HUES64 (cell line): ENCODE measurements at regions not wholly inside any gene's neighbourhood (a gene's known extent, or its start where the extent isn't known, plus 50 kb on each side); places are given as distances from the start of the nearest gene placed in this dataset.

ENCODE experiments used
- H3K27ac ChIP-seq: 2 replicates; pipeline ENCODE4 v1.7.0; 2013; ENCODE audit warnings: low read depth, low read length, inconsistent platforms
- H3K27me3 ChIP-seq: 2 replicates; pipeline ENCODE4 v1.6.1; 2013; ENCODE audit warnings: mild to moderate bottlenecking, low read length; ENCODE audit not compliant: insufficient read depth
- H3K36me3 ChIP-seq: 2 replicates; pipeline ENCODE4 v1.6.1; 2013; ENCODE audit warnings: mild to moderate bottlenecking, low read length; ENCODE audit not compliant: insufficient read depth
- H3K4me1 ChIP-seq: 2 replicates; pipeline ENCODE4 v1.6.1; 2013; ENCODE audit warnings: mild to moderate bottlenecking, low read length, moderate library complexity; ENCODE audit not compliant: insufficient read depth
- H3K4me3 ChIP-seq: 2 replicates; pipeline ENCODE4 v1.5.1; 2013; ENCODE audit warnings: mild to moderate bottlenecking, low read length, moderate library complexity
- H3K9ac ChIP-seq: 2 replicates; pipeline ENCODE4 v1.6.1; 2013; ENCODE audit warnings: mild to moderate bottlenecking, low read depth, low read length
- H3K9me3 ChIP-seq: 2 replicates; pipeline ENCODE4 v1.6.1; 2013; ENCODE audit warnings: low read depth, low read length; ENCODE audit not compliant: insufficient read depth
- WGBS: fragments of 150-250, 120-280 bp; methylation state at CpG from one replicate; pipeline ENCODE4 v1.1.7; 2013; ENCODE audit warnings: missing lambda C conversion rate; 5-methylcytosine and 5-hydroxymethylcytosine counted together

DNA sequence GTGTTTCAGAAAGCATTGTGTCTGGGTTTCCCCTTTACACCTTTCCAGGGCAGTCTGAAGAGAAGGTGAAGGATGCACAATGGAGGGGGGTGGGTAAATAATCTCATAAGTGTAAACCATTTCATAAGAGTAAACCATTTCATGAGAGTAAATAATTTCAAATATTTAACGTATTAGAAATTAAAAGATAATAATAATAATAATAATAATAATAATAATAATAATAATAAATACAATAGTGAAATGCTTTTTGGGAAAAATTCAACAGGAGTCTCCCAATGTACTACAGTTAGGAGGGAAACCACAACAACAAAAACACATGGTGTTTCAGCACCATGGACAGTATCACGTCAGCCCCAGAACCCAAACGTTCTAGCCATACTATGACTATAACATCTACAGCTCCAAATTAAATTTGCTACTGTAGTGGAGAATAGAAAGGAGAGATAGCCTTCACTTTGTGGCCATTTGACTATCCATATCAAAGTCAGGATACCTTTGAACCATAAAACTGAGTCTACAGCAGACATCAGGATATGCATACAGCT lies 691.8 kb downstream of the BCL11B start:
- no peaks in the 10 kb centered on the region for H3K9me3 ChIP-seq
- no peaks in the 10 kb centered on the region for H3K36me3 ChIP-seq
- 21% methylated on average over 2 of the region's 3 CpGs for WGBS
- no peak overlapping the region for H3K27ac ChIP-seq
- H3K27me3 ChIP-seq: no peaks in the 10 kb centered on the region
- H3K4me1 ChIP-seq: no peaks in the 10 kb centered on the region
- no peak overlapping the region for H3K9ac ChIP-seq
- H3K4me3 ChIP-seq: no peak overlapping the region

DNA sequence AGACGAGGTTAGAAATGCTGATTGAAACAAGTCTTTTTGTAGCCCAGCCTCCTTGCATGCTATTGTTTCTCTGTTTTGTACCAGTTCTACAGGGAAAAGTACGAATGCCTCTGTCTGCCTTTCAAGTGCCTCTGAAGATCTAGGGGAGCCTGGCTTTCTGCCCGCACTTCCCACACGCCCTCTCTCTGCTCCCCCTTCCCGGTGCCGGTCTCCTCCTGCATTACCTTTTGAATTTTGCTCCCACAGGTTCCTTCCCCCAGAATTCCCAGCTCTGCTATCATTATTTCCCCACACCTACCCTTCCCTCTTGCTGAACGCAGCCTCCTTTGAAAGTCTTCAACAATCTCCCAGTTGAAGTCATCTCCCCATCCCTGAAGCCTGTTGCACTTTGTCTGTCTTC lies 689.7 kb downstream of the BCL11B start:
- no peak overlapping the region for H3K9ac ChIP-seq
- H3K4me3 ChIP-seq: no peak overlapping the region
- H3K36me3 ChIP-seq: no peaks in the 10 kb centered on the region
- 78% methylated on average over 7 of the region's 7 CpGs for WGBS
- H3K27ac ChIP-seq: no peak overlapping the region
- H3K4me1 ChIP-seq: no peaks in the 10 kb centered on the region
- no peaks in the 10 kb centered on the region for H3K9me3 ChIP-seq
- H3K27me3 ChIP-seq: no peaks in the 10 kb centered on the region

DNA sequence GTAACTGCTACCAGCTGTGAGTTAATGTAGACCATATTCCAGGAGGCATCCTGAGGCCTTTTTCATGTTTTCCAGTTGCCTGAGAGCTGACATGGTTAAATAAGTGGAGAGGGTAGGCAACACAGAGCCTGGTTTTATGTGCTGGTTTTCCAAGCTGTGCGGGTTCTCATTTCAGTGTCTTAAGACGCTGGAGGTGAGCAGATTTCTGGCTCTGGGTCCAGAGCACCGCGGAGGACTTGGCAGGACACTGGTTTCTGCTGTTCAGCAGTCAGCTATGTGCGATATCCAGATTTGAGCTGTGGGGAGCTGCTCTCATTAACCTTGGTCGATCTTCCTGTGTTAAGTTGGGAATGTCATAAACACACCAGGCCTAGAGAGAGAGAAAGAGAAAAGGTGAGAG lies 680.8 kb downstream of the BCL11B start:
- Histone ChIP-seq H3K4me3 (no peak overlapping the region), H3K9me3 (no peaks in the 10 kb centered on the region), H3K4me1 (no peaks in the 10 kb centered on the region; the same call in 1 of the 2 replicates), H3K27me3 (no peaks in the 10 kb centered on the region), H3K36me3 (no peaks in the 10 kb centered on the region), H3K9ac (no peak overlapping the region), H3K27ac (no peak overlapping the region)
- WGBS: 85% methylated on average over 6 of the region's 6 CpGs

DNA sequence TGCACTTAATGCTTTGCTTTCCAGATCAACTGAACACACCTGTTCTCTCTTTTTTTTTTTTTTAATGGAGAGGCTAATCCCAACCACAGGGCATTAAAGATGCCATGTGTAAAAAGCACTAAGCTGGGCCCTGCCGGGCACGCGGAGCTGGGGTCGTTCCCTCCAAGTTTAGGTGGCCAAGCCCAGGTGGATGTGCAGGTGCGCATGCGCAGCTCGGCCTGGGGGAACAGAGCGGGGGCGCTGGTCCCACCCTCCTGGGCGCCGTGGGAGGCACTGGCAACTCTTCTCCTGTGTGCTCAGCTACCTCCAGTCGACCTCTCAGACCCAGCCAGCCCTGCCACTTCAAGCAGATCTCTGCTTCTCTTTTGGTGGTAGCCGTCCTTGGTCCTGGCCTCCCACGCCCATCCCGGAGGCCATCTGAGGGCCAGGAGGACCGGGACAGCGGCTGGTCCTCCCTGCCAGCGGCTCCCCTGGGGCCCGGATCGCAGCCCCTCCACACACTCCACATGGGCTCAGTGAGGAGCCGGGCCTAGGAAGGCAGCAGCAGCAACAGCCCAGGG lies 679.3 kb downstream of the BCL11B start:
- H3K4me1 ChIP-seq: no peaks in the 10 kb centered on the region; the same call in 1 of the 2 replicates
- H3K27me3 ChIP-seq: no peaks in the 10 kb centered on the region
- no peak overlapping the region for H3K9ac ChIP-seq
- H3K36me3 ChIP-seq: no peaks in the 10 kb centered on the region
- H3K27ac ChIP-seq: no peak overlapping the region
- 0 out of 2 replicates have a peak, but pooled peaks cover 6% of the 10 kb centered on the region for H3K9me3 ChIP-seq
- H3K4me3 ChIP-seq: no peak overlapping the region
- 95% methylated on average over 21 of the region's 21 CpGs for WGBS

DNA sequence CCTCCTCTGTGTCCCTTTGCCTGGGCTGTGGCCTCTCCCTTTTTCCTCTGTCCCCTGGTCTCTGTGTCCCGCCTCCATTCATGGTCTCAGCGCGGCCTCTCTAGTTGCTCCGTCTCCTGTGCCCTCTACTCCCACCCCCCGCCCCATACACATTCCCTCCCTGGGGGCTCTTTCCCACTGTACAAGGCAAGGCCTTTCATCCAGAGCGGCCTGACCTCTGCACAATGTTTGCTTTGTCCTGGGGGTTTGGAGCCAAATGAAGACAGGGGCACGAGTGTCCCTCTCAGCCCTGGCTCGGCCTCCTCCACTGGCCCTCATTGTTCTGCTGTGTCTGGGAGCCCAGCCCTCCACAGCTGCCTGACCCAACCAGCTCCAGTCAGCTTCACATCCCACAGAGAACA lies 678.6 kb downstream of the BCL11B start:
- Histone ChIP-seq H3K4me3 (no peak overlapping the region), H3K27me3 (no peaks in the 10 kb centered on the region), H3K4me1 (no peaks in the 10 kb centered on the region; the same call in 1 of the 2 replicates), H3K27ac (no peak overlapping the region), H3K36me3 (no peaks in the 10 kb centered on the region), H3K9ac (no peak overlapping the region), H3K9me3 (0 out of 2 replicates have a peak, but pooled peaks cover 6% of the 10 kb centered on the region)
- 89% methylated on average over 7 of the region's 8 CpGs for WGBS

DNA sequence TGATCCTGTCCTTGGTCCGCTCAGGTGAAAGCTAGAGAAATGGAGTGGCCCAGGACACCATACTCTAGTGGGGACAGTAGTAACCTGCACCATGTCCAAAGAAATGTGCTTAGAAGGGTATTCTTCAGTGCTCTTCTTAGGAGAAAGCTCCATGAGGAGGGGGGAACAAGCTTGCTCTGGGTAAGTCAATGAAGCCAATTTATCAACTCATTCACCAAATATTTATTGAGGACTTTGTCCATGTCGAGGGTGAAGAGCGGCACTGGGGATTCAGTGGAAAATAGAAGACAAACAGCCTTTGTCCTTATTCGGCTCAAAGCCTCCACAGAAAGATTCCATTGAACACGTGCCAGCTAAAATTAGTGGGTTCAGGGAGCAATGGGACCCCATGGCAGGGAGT lies 677.8 kb downstream of the BCL11B start:
- Histone ChIP-seq H3K27ac (no peak overlapping the region), H3K27me3 (no peaks in the 10 kb centered on the region), H3K9ac (no peak overlapping the region), H3K9me3 (0 out of 2 replicates have a peak, but pooled peaks cover 6% of the 10 kb centered on the region), H3K4me1 (no peaks in the 10 kb centered on the region; the same call in 1 of the 2 replicates), H3K4me3 (no peak overlapping the region), H3K36me3 (no peaks in the 10 kb centered on the region)
- 96% methylated on average over 5 of the region's 5 CpGs for WGBS

DNA sequence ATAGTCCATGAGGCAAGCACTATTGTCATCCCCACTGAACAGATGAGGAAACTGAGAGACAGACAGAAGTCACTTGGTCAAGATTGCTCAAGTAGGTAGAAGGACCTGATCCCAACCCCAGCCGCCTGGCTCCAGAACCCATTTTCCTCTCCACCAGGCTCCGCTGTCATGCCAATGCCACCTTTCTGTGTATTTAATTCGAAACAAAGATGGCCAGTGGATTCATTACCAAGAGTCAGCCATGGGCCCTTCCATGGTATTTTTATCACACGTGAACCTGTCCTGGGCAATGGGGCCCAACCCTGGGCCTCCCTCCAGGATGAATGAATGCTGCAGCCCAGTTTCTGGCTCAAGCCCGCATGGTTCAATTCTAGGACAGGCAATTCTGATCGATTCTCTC lies 673.4 kb downstream of the BCL11B start:
- no peak overlapping the region for H3K27ac ChIP-seq
- H3K4me1 ChIP-seq: no peaks in the 10 kb centered on the region; the same call in 1 of the 2 replicates
- H3K27me3 ChIP-seq: no peaks in the 10 kb centered on the region
- WGBS: 95% methylated on average over 6 of the region's 6 CpGs
- H3K4me3 ChIP-seq: no peak overlapping the region
- no peak overlapping the region for H3K9ac ChIP-seq
- H3K36me3 ChIP-seq: no peaks in the 10 kb centered on the region
- H3K9me3 ChIP-seq: 0 out of 2 replicates have a peak, but pooled peaks cover 6% of the 10 kb centered on the region

DNA sequence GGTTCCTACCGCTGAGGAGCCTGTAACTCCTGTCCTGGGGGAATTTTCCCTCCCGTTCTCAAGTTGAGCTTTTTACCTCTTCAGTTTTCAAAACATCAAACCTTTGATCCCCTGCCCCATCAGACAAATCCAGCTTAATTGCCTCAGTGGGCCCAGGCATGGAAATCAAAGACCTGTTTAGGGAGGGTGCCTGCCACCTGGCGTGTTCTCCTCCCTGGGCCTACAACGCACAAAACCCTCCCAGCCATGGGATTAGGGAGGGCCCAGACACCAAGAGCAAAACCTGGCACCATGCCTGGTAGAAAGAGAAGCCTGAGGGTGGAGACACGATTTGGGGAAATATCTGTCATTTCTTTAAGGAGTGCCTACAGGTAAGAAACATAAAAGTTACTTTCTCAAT lies 672.9 kb downstream of the BCL11B start:
- no peak overlapping the region for H3K4me3 ChIP-seq
- no peaks in the 10 kb centered on the region for H3K4me1 ChIP-seq
- no peak overlapping the region for H3K27ac ChIP-seq
- H3K9me3 ChIP-seq: 0 out of 2 replicates have a peak, but pooled peaks cover 6% of the 10 kb centered on the region
- 83% methylated on average over 5 of the region's 5 CpGs for WGBS
- H3K9ac ChIP-seq: no peak overlapping the region
- no peaks in the 10 kb centered on the region for H3K27me3 ChIP-seq
- no peaks in the 10 kb centered on the region for H3K36me3 ChIP-seq

DNA sequence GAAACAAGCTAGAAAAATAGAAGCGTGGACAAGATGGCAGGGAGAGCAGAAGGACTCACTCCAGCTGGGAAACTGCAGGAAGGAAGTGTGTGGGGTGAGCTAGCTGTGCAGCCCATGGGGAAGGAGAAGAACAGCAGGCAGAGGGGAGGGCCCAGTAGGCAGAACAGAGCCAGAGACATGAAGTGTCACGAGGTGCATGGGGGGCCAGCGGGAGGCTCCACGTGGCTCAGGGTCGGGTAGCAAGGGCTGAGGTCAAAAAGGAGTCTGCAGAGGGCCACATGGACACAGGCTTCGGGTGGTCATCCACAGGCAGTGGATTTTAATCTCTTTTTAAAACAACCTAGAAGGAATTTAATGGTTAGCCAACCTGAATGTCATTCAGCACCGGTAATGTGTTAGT lies 669.0 kb downstream of the BCL11B start:
- no peak overlapping the region for H3K27ac ChIP-seq
- WGBS: 93% methylated on average over 7 of the region's 7 CpGs

DNA sequence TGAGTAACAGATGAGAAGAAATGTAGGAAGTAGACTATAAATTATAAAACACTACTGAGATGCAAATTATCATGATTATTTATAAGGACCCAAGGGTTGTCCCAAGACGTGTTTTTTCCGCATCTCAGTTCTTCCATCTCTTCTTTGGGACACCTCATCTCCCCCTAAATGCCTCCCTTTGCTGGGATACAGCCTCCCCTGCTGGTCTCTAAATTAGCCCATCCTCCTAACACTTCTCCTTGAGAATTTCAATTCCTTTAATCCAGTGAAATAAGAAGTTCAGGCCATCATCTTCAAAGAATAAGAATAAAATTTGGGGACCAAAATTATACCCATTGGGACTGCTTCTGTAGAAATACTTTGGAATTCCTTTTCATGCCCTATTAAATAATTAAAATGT lies 667.0 kb downstream of the BCL11B start:
- Histone ChIP-seq H3K4me3 (no peak overlapping the region), H3K36me3 (no peaks in the 10 kb centered on the region), H3K9me3 (no peaks in the 10 kb centered on the region), H3K4me1 (no peaks in the 10 kb centered on the region), H3K9ac (no peak overlapping the region), H3K27ac (no peak overlapping the region), H3K27me3 (no peaks in the 10 kb centered on the region)
- WGBS: 91% methylated on average over 2 of the region's 2 CpGs

More for the DNA sequence above, 669.0 kb downstream of the BCL11B start:
- Histone ChIP-seq H3K27me3 (no peaks in the 10 kb centered on the region), H3K9ac (no peak overlapping the region), H3K4me1 (no peaks in the 10 kb centered on the region), H3K36me3 (no peaks in the 10 kb centered on the region), H3K9me3 (no peaks in the 10 kb centered on the region), H3K4me3 (no peak overlapping the region)

DNA sequence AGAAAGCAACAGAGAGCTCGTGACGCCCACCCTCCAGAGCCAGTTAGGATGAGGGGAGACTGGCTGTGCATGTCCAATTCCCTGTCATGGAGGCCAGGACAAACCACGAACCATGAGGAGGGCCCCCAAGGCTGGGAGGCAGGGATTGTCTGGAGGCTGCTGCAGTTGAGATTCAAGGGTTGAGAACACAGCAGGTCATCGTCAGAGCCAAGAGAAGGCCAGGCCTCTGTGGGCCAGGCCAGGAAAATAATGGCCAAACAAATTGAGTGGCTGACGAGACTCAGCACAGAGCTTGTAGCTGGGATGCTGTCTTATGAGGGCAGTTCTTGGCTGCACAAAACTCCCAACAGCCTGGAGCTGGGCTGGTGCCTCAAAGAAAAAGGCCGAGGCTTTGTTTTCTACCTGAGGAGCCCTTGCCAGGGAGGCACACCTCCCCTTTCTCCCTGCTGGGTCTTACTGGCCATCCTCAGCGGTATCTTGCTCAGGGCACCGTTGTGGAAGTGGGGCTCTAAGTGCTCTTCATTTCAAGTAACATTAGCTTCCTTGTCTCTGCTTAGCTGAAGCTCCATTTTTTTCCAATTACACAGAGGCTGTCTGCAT lies 665.9 kb downstream of the BCL11B start:
- Histone ChIP-seq H3K9me3 (no peaks in the 10 kb centered on the region), H3K27ac (no peak overlapping the region)
- WGBS: 81% methylated on average over 8 of the region's 8 CpGs

More for the DNA sequence above, 665.9 kb downstream of the BCL11B start:
- H3K4me3 ChIP-seq: no peak overlapping the region
- H3K4me1 ChIP-seq: no peaks in the 10 kb centered on the region
- H3K9ac ChIP-seq: no peak overlapping the region
- no peaks in the 10 kb centered on the region for H3K36me3 ChIP-seq
- H3K27me3 ChIP-seq: no peaks in the 10 kb centered on the region
